Naive thymus-derived CD4-positive, alpha-beta T cell (primary cell): ENCODE measurements at regions not wholly inside any gene's neighbourhood (a gene's known extent, or its start where the extent isn't known, plus 50 kb on each side); places are given as distances from the start of the nearest gene placed in this dataset.

Source experiments
- ATAC-seq: fragments of 150-1000 bp; cut with Tn5 transposase; 2 replicates; pipeline ENCODE4 v1.10.0; 2021; ENCODE audit warnings: mild to moderate bottlenecking, moderate library complexity
- CTCF ChIA-PET: fragments of 350-600 bp; sonication (Branson Sonifier 250); formaldehyde crosslinking; loops from one replicate; lab custom pipeline; 2021; ENCODE audit warnings: antibody characterized with exemption; lab: Charles Lee
- POLR2A ChIA-PET: fragments of 350-600 bp; sonication (Branson Sonifier 250); formaldehyde crosslinking; loops from one replicate; lab custom pipeline; 2021; ENCODE audit warnings: antibody characterized with exemption, inconsistent platforms; lab: Charles Lee
- DNase-seq, 9 donors: peaks; one replicate each; pipeline versions ENCODE4 v3.0.0 to v3.0.0-alpha.2; 2020 to 2022; ENCODE audit warnings: mixed read lengths in 1 of 9
- H3K27ac ChIP-seq: one replicate; pipeline ENCODE4 v1.7.0; 2013; ENCODE audit warnings: mild to moderate bottlenecking, low read depth, low read length, moderate library complexity
- H3K27me3 ChIP-seq, 2 donors: one replicate each; pipeline ENCODE4 v1.7.0; 2013; ENCODE audit warnings: low read length in 2 of 2, mild to moderate bottlenecking in 2 of 2, moderate library complexity in 2 of 2; ENCODE audit not compliant: control insufficient read depth in 2 of 2, insufficient read depth in 2 of 2
- H3K36me3 ChIP-seq, 3 experiments: 1 replicate in 2 of 3; 2 replicates in 1 of 3; pipeline ENCODE4 v1.7.0; 2013; ENCODE audit warnings: low read length in 3 of 3, mild to moderate bottlenecking in 3 of 3, moderate library complexity in 1 of 3; ENCODE audit not compliant: insufficient read depth in 3 of 3, control insufficient read depth in 2 of 3
- H3K4me1 ChIP-seq, 2 donors: one replicate each; pipeline ENCODE4 v1.7.0; 2013; ENCODE audit warnings: low read length in 2 of 2, mild to moderate bottlenecking in 2 of 2, moderate library complexity in 1 of 2; ENCODE audit not compliant: control insufficient read depth in 2 of 2, insufficient read depth in 2 of 2
- H3K4me3 ChIP-seq: 2 replicates; pipeline ENCODE4 v1.7.0; 2013; ENCODE audit warnings: mild to moderate bottlenecking, low read length
- H3K9me3 ChIP-seq, 3 experiments: 1 replicate in 2 of 3; 2 replicates in 1 of 3; pipeline ENCODE4 v1.7.0; 2013; ENCODE audit warnings: low read length in 3 of 3; ENCODE audit not compliant: control insufficient read depth in 2 of 3
- H3K27ac Mint-ChIP-seq, 9 donors: one replicate each; pipeline ENCODE4 v1.8.0; 2020 to 2022; ENCODE audit warnings: mixed read lengths in 9 of 9, mild to moderate bottlenecking in 8 of 9, moderate library complexity in 5 of 9, inconsistent platforms in 2 of 9
- H3K27me3 Mint-ChIP-seq, 5 donors: one replicate each; pipeline ENCODE4 v1.8.0; 2021 to 2022; ENCODE audit warnings: mixed read lengths in 5 of 5, mild to moderate bottlenecking in 1 of 5
- H3K36me3 Mint-ChIP-seq, 5 donors: one replicate each; pipeline ENCODE4 v1.8.0; 2020 to 2022; ENCODE audit warnings: mixed read lengths in 5 of 5, mild to moderate bottlenecking in 3 of 5, inconsistent platforms in 1 of 5
- H3K4me1 Mint-ChIP-seq, 7 donors: one replicate each; pipeline ENCODE4 v1.8.0; 2020 to 2022; ENCODE audit warnings: mixed read lengths in 7 of 7, mild to moderate bottlenecking in 3 of 7, inconsistent platforms in 1 of 7
- H3K4me3 Mint-ChIP-seq, 10 donors: one replicate each; pipeline ENCODE4 v1.8.0; 2020 to 2022; ENCODE audit warnings: mild to moderate bottlenecking in 10 of 10, mixed read lengths in 10 of 10, moderate library complexity in 6 of 10, inconsistent platforms in 2 of 10
- H3K9me3 Mint-ChIP-seq, 11 donors: one replicate each; pipeline ENCODE4 v1.8.0; 2020 to 2022; ENCODE audit warnings: mixed read lengths in 11 of 11, mild to moderate bottlenecking in 4 of 11, inconsistent platforms in 1 of 11, moderate library complexity in 1 of 11
- intact Hi-C, 2 donors: fragments of 100-400 bp; cut with micrococcal nuclease; formaldehyde crosslinking; loops; one replicate each; pipeline ENCODE4 v1.15.1; 2023

- no peaks in the 10 kb centered on the region for H3K4me1 ChIP-seq
- CTCF ChIA-PET = no interaction called here
- POLR2A ChIA-PET = no interaction called here
- H3K9me3 Mint-ChIP-seq = peaks cover 0 to 3% (median 0%) of the 10 kb centered on the region in 11 donors
- H3K27ac ChIP-seq = no peak overlapping the region
- H3K36me3 ChIP-seq = no peaks in the 10 kb centered on the region
- H3K36me3 Mint-ChIP-seq = no peaks in the 10 kb centered on the region
- no peaks in the 10 kb centered on the region for H3K27me3 ChIP-seq
- no peak overlapping the region for H3K27ac Mint-ChIP-seq
- no peaks in the 10 kb centered on the region for H3K9me3 ChIP-seq
- intact Hi-C loops = no loop called here
- DNase-seq (no peak), ATAC-seq (no peak)
- peaks cover 0 to 17% (median 10%) of the 10 kb centered on the region in 5 donors for H3K27me3 Mint-ChIP-seq
- peaks cover 0 to 15% (median 0%) of the 10 kb centered on the region in 7 donors for H3K4me1 Mint-ChIP-seq
- H3K4me3 Mint-ChIP-seq = no peak overlapping the region
- no peak overlapping the region for H3K4me3 ChIP-seq
Measured at GRCh38 chr6:104599821-104600638, 259.7 kb downstream of the HACE1 start.

DNA sequence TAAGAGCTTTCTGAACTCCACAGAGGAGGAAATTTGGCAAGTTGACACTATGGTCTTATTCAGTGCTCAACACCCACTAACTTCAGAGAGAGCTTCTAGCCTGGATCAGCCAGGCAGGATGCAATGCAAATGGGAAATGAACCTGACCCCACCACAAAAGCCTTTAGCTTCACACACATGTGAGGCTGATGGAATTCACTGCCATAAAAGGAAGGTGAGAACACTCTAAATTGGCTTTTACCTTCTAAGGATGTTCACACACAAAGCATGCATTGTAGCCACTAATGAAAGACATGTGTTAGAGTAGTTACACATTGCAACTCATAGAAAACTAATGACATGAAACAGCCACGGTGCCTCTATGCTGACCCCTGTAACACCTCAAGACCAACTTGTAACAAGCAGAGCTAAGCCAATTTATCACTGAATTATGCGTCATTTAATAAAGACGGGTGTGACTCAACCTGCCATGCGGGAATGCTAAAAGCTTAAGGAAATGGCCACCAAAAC is 262.1 kb downstream of the HACE1 start:
- Mint-ChIP-seq H3K4me3 (no peak overlapping the region), H3K36me3 (no peaks in the 10 kb centered on the region), H3K27ac (no peak overlapping the region), H3K9me3 (peaks cover 0 to 3% (median 0%) of the 10 kb centered on the region in 11 donors), H3K4me1 (peaks cover 0 to 5% (median 0%) of the 10 kb centered on the region in 7 donors), H3K27me3 (peaks cover 0 to 22% (median 10%) of the 10 kb centered on the region in 5 donors)
- peaks cover 0 to 2% of the 10 kb centered on the region in 2 donors for H3K27me3 ChIP-seq
- no peaks in the 10 kb centered on the region for H3K36me3 ChIP-seq
- ATAC-seq (no peak), DNase-seq (no peak)
- ChIA-PET CTCF (no interaction called here), POLR2A (no interaction called here)
- H3K4me3 ChIP-seq = no peak overlapping the region
- no peak overlapping the region for H3K27ac ChIP-seq
- no peaks in the 10 kb centered on the region for H3K9me3 ChIP-seq
- no peaks in the 10 kb centered on the region for H3K4me1 ChIP-seq
- intact Hi-C loops = no loop called here

- Mint-ChIP-seq H3K9me3 (peaks cover 0 to 3% (median 0%) of the 10 kb centered on the region in 11 donors), H3K36me3 (no peaks in the 10 kb centered on the region), H3K27ac (no peak overlapping the region), H3K4me1 (no peaks in the 10 kb centered on the region), H3K27me3 (peaks cover 2 to 27% (median 17%) of the 10 kb centered on the region in 5 donors), H3K4me3 (no peak overlapping the region)
- ChIA-PET POLR2A (no interaction called here), CTCF (interaction anchor here (0.6 kb wide), 1 partner anchor 632 kb away, joined by 4 read pairs; no protein-coding TSS in a partner anchor)
- Histone ChIP-seq H3K4me1 (no peaks in the 10 kb centered on the region), H3K27me3 (peaks cover 0 to 2% of the 10 kb centered on the region in 2 donors), H3K36me3 (no peaks in the 10 kb centered on the region), H3K9me3 (no peaks in the 10 kb centered on the region), H3K27ac (no peak overlapping the region), H3K4me3 (no peak overlapping the region)
- no peak for DNase-seq
- intact Hi-C loops = no loop called here
- no peak for ATAC-seq
Measured at GRCh38 chr6:104596091-104596490, 263.6 kb downstream of the HACE1 start.

GRCh38 chr6:104595311-104595820 is 264.4 kb downstream of the HACE1 start:
- Mint-ChIP-seq H3K4me3 (no peak overlapping the region), H3K27me3 (peaks cover 2 to 27% (median 17%) of the 10 kb centered on the region in 5 donors), H3K27ac (no peak overlapping the region), H3K4me1 (no peaks in the 10 kb centered on the region), H3K36me3 (no peaks in the 10 kb centered on the region), H3K9me3 (peaks cover 0 to 3% (median 0%) of the 10 kb centered on the region in 11 donors)
- Histone ChIP-seq H3K36me3 (no peaks in the 10 kb centered on the region), H3K27ac (no peak overlapping the region), H3K27me3 (peaks cover 0 to 2% of the 10 kb centered on the region in 2 donors), H3K4me3 (no peak overlapping the region), H3K9me3 (no peaks in the 10 kb centered on the region), H3K4me1 (no peaks in the 10 kb centered on the region)
- DNase-seq = no peak
- ChIA-PET CTCF (no interaction called here), POLR2A (no interaction called here)
- intact Hi-C loops = no loop called here
- no peak for ATAC-seq

DNA sequence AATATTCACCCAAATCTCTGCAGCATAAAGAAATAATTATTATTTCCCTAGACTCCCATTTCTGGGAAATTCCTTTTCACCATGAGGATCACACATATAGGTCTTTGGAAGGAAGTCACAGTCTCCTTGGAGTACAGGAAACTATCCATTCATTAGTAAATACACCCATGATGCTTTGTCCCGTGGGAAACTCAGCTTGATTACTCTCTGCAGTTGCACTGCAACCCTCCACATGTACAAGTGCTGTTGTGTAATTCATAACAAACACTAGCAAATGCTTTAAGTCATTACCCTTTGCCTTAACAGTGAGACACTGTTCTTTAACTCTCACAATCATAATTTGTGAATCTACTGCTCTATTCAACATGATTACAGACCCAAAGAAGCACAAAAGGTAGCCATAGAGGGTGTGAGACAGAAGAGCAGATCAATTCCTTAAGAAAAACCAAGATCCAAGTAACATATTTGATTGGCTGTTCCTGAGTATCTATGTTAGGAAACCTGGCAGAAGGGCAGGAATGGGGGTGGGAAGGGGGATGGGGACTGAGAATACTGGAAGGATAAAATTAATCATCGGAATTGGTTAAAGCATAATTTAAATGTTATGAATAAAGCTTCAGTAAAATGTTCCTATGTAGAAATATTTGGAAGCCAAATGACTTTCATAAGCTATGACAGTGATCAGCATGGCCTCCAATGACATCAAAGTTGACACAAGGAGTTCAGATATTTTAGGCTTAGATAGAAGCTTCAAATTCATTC is 268.0 kb downstream of the HACE1 start:
- ATAC-seq = no peak
- no peaks in the 10 kb centered on the region for H3K4me1 Mint-ChIP-seq
- Histone ChIP-seq H3K27me3 (peaks cover 0 to 2% of the 10 kb centered on the region in 2 donors), H3K36me3 (no peaks in the 10 kb centered on the region), H3K9me3 (no peaks in the 10 kb centered on the region), H3K4me1 (no peaks in the 10 kb centered on the region), H3K4me3 (no peak overlapping the region), H3K27ac (no peak overlapping the region)
- DNase-seq = no peak
- POLR2A ChIA-PET = no interaction called here
- peaks cover 0 to 3% (median 0%) of the 10 kb centered on the region in 11 donors for H3K9me3 Mint-ChIP-seq
- no peaks in the 10 kb centered on the region for H3K36me3 Mint-ChIP-seq
- peaks cover 2 to 30% (median 17%) of the 10 kb centered on the region in 5 donors for H3K27me3 Mint-ChIP-seq
- CTCF ChIA-PET = no interaction called here
- no peak overlapping the region for H3K4me3 Mint-ChIP-seq
- intact Hi-C loops = no loop called here
- no peak overlapping the region for H3K27ac Mint-ChIP-seq

- DNase-seq = no peak
- Histone ChIP-seq H3K27me3 (peaks cover 0 to 2% of the 10 kb centered on the region in 2 donors), H3K4me1 (no peaks in the 10 kb centered on the region), H3K4me3 (no peak overlapping the region), H3K9me3 (no peaks in the 10 kb centered on the region), H3K36me3 (no peaks in the 10 kb centered on the region), H3K27ac (no peak overlapping the region)
- CTCF ChIA-PET = no interaction called here
- Mint-ChIP-seq H3K27ac (no peak overlapping the region), H3K9me3 (no peaks in the 10 kb centered on the region), H3K27me3 (peaks cover 5 to 23% (median 13%) of the 10 kb centered on the region in 5 donors), H3K4me1 (no peaks in the 10 kb centered on the region), H3K36me3 (no peaks in the 10 kb centered on the region), H3K4me3 (no peak overlapping the region)
- intact Hi-C loops = no loop called here
- ATAC-seq = no peak
- POLR2A ChIA-PET = no interaction called here
Measured at GRCh38 chr6:104589940-104590339, 269.8 kb downstream of the HACE1 start.
